ENCODE measurements at regions not wholly inside any gene's neighbourhood (a gene's known extent, or its start where the extent isn't known, plus 50 kb on each side); places are given as distances from the start of the nearest gene placed in this dataset.

GRCh38 chr1:47584249-47584648 lies 146.4 kb downstream of the FOXD2 start:
- Histone ChIP-seq H3K27ac (replicated peaks) (no peak overlapping the region), H3K27me3 (ENCODE audit: insufficient read depth, poor library complexity, severe bottlenecking) (peaks cover under 1% of the 10 kb centered on the region), H3K4me3 (replicated peaks; ENCODE audit: insufficient read depth, low read length) (no peak overlapping the region)
- TF ChIP-seq SPI1 (IDR thresholded peaks at IDR 0.05; ENCODE audit: borderline replicate concordance, low read depth) (no peak), GABPA (IDR thresholded peaks at IDR 0.05; ENCODE audit: low read depth) (no peak)
- DNase-seq (ENCODE audit: low read depth in 1 of 2, low spot score in 1 of 2): no peak

GRCh38 chr1:47585141-47585902 lies 147.5 kb downstream of the FOXD2 start:
- Histone ChIP-seq H3K27me3 (ENCODE audit: insufficient read depth, poor library complexity, severe bottlenecking) (peaks cover 2% of the 10 kb centered on the region), H3K27ac (replicated peaks) (no peak overlapping the region), H3K4me3 (replicated peaks; ENCODE audit: insufficient read depth, low read length) (no peak overlapping the region)
- no peak for DNase-seq (ENCODE audit: low read depth in 1 of 2, low spot score in 1 of 2)
- TF ChIP-seq REST (IDR thresholded peaks at IDR 0.05; ENCODE audit: insufficient replicate concordance, low read depth) (no peak), CTCF (IDR thresholded peaks at IDR 0.05; ENCODE audit: insufficient read depth, low read length) (no peak), SPI1 (IDR thresholded peaks at IDR 0.05; ENCODE audit: borderline replicate concordance, low read depth) (no peak), POLR2AphosphoS5 (IDR thresholded peaks at IDR 0.05; ENCODE audit: low read depth) (no peak), GABPA (IDR thresholded peaks at IDR 0.05; ENCODE audit: low read depth) (no peak)

GRCh38 chr1:47587891-47588582 lies 150.2 kb downstream of the FOXD2 start:
- no peak overlapping the region for H3K27ac ChIP-seq (replicated peaks)
- no peak for DNase-seq (ENCODE audit: low read depth in 1 of 2, low spot score in 1 of 2)
- H3K27me3 ChIP-seq (ENCODE audit: insufficient read depth, poor library complexity, severe bottlenecking): peaks cover 7% of the 10 kb centered on the region
- H3K4me3 ChIP-seq (replicated peaks; ENCODE audit: insufficient read depth, low read length): no peak overlapping the region
- TF ChIP-seq GABPA (IDR thresholded peaks at IDR 0.05; ENCODE audit: low read depth): no peak
- no peak for TF ChIP-seq CTCF (IDR thresholded peaks at IDR 0.05; ENCODE audit: insufficient read depth, low read length)
- TF ChIP-seq POLR2AphosphoS5 (IDR thresholded peaks at IDR 0.05; ENCODE audit: low read depth): no peak
- TF ChIP-seq REST (IDR thresholded peaks at IDR 0.05; ENCODE audit: insufficient replicate concordance, low read depth): no peak

- H3K4me3 ChIP-seq (replicated peaks; ENCODE audit: insufficient read depth, low read length): no peak overlapping the region
- no peak for TF ChIP-seq GABPA (IDR thresholded peaks at IDR 0.05; ENCODE audit: low read depth)
- no peak for TF ChIP-seq REST (IDR thresholded peaks at IDR 0.05; ENCODE audit: insufficient replicate concordance, low read depth)
- TF ChIP-seq CTCF (IDR thresholded peaks at IDR 0.05; ENCODE audit: insufficient read depth, low read length): no peak
- TF ChIP-seq POLR2AphosphoS5 (IDR thresholded peaks at IDR 0.05; ENCODE audit: low read depth): no peak
- TF ChIP-seq SPI1 (IDR thresholded peaks at IDR 0.05; ENCODE audit: borderline replicate concordance, low read depth): no peak
- no peak overlapping the region for H3K27ac ChIP-seq (replicated peaks)
- DNase-seq (ENCODE audit: low read depth in 1 of 2, low spot score in 1 of 2): no peak
- peaks cover 17% of the 10 kb centered on the region for H3K27me3 ChIP-seq (ENCODE audit: insufficient read depth, poor library complexity, severe bottlenecking)
Observed at GRCh38 chr1:47590523-47591225, 152.8 kb downstream of the FOXD2 start.
